ENCODE measurements at regions not wholly inside any gene's neighbourhood (a gene's known extent, or its start where the extent isn't known, plus 50 kb on each side); places are given as distances from the start of the nearest gene placed in this dataset.

DNA sequence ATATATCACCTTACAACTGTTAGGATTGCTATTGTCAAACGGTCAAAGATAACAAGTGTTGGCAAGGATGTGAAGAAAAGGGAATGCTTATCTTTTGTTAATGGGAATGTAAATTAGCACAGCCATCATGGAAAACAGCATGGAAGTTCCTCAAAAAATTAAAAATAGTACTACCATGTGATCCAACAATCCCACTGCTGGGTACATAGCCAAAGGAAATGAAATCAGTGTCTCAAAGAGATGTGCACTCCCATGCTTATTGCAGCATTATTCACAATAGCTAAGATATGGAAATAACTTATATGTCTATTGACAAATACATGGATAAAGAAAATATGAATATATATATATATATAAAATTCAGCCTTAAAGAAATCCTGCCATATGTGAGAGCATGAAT, 274.6 kb downstream of the EDEM1 start:
- ATAC-seq (no peak), DNase-seq (no peak)
- Mint-ChIP-seq H3K4me3 (no peak overlapping the region), H3K27me3 (peaks cover 3% of the 10 kb centered on the region), H3K36me3 (no peaks in the 10 kb centered on the region), H3K4me1 (no peaks in the 10 kb centered on the region), H3K27ac (no peak overlapping the region), H3K9me3 (ENCODE audit: low read depth) (no peaks in the 10 kb centered on the region)
- CTCF ChIA-PET: no interaction called here

DNA sequence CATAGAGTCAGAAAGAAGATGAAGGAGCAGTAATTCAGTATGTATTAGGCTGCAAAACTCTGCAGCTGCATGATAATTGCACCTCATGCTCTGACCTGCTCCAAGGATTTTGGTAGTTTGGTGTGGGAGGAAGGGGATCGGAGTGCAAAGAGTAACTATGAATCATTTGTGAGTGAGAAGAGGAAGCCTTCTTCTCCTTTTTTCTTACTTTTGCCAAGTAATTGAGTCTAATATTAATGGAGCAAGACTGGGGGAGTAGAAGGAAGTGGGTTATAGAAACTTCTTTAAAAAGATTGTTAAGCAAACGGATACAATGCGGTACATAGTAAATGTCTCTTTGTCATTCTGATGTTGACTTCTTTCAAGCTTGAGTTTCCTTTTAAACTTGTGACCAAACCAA, 276.5 kb downstream of the EDEM1 start:
- ATAC-seq: no peak
- no peaks in the 10 kb centered on the region for H3K4me1 Mint-ChIP-seq
- no peak overlapping the region for H3K27ac Mint-ChIP-seq
- H3K27me3 Mint-ChIP-seq: peaks cover 3% of the 10 kb centered on the region
- no peak overlapping the region for H3K4me3 Mint-ChIP-seq
- H3K36me3 Mint-ChIP-seq: no peaks in the 10 kb centered on the region
- CTCF ChIA-PET: no interaction called here
- DNase-seq: no peak
- H3K9me3 Mint-ChIP-seq (ENCODE audit: low read depth): no peaks in the 10 kb centered on the region

DNA sequence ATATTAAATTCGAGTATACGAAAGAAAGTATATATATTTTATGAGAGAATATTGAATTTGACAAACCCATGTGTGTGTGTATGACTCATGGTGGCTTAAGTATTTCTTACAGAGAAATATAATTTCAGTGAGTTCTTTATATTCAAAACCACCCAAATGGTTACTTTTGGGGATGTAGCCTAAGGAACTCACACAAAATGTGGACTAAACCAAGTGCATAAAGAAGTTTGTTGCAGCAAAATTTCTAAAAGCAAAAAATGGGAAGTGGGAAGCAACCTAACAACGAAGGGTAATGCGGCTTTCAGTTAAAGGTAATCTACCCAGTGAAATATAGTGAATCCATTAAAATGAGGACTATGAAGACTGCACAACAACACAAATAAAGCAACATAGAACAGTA, 277.1 kb downstream of the EDEM1 start:
- H3K27ac Mint-ChIP-seq: no peak overlapping the region
- H3K4me1 Mint-ChIP-seq: no peaks in the 10 kb centered on the region
- peaks cover 3% of the 10 kb centered on the region for H3K27me3 Mint-ChIP-seq
- ATAC-seq (no peak), DNase-seq (no peak)
- no peak overlapping the region for H3K4me3 Mint-ChIP-seq
- no peaks in the 10 kb centered on the region for H3K9me3 Mint-ChIP-seq (ENCODE audit: low read depth)
- CTCF ChIA-PET: no interaction called here
- no peaks in the 10 kb centered on the region for H3K36me3 Mint-ChIP-seq

DNA sequence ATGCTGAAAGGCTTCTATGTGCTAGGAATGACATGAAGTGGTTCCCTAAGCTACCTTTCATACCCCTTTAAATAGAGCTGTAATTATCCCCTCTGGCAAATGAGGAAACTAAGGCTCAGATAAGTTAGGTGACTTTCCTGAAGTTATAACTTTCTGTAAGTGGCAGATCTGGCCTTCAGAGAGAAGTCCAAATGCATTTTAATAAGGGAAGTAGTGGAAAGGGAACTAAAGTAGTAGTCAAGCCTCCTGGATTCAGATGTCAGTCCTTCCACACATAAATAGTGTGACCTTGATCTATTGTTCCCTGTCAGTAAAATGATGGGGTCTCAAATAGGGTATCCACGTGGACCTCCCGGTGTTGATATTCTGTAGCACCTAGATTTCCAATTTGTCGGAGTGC, 277.7 kb downstream of the EDEM1 start:
- no peak for DNase-seq
- H3K4me3 Mint-ChIP-seq: no peak overlapping the region
- no peaks in the 10 kb centered on the region for H3K9me3 Mint-ChIP-seq (ENCODE audit: low read depth)
- H3K27me3 Mint-ChIP-seq: peaks cover 3% of the 10 kb centered on the region
- H3K27ac Mint-ChIP-seq: no peak overlapping the region
- CTCF ChIA-PET: no interaction called here
- no peak for ATAC-seq
- no peaks in the 10 kb centered on the region for H3K4me1 Mint-ChIP-seq
- H3K36me3 Mint-ChIP-seq: no peaks in the 10 kb centered on the region

- CTCF ChIA-PET: no interaction called here
- no peaks in the 10 kb centered on the region for H3K4me1 Mint-ChIP-seq
- no peaks in the 10 kb centered on the region for H3K36me3 Mint-ChIP-seq
- no peak overlapping the region for H3K27ac Mint-ChIP-seq
- H3K27me3 Mint-ChIP-seq: peaks cover 3% of the 10 kb centered on the region
- no peaks in the 10 kb centered on the region for H3K9me3 Mint-ChIP-seq (ENCODE audit: low read depth)
- no peak for DNase-seq
- ATAC-seq: no peak
- H3K4me3 Mint-ChIP-seq: no peak overlapping the region
These were observed 278.6 kb downstream of the EDEM1 start for GRCh38 chr3:5466065-5466464.

- Mint-ChIP-seq H3K4me1 (no peaks in the 10 kb centered on the region), H3K27ac (no peak overlapping the region), H3K4me3 (no peak overlapping the region), H3K9me3 (ENCODE audit: low read depth) (no peaks in the 10 kb centered on the region), H3K36me3 (no peaks in the 10 kb centered on the region), H3K27me3 (peaks cover 3% of the 10 kb centered on the region)
- CTCF ChIA-PET: no interaction called here
- ATAC-seq (no peak), DNase-seq (no peak)
These were observed 279.2 kb downstream of the EDEM1 start for GRCh38 chr3:5466717-5467116.

GRCh38 chr3:5473471-5473870, 286.0 kb downstream of the EDEM1 start:
- Mint-ChIP-seq H3K4me3 (no peak overlapping the region), H3K4me1 (no peaks in the 10 kb centered on the region), H3K27me3 (no peaks in the 10 kb centered on the region), H3K27ac (no peak overlapping the region), H3K9me3 (ENCODE audit: low read depth) (no peaks in the 10 kb centered on the region), H3K36me3 (no peaks in the 10 kb centered on the region)
- DNase-seq (no peak), ATAC-seq (no peak)
- CTCF ChIA-PET: no interaction called here

DNA sequence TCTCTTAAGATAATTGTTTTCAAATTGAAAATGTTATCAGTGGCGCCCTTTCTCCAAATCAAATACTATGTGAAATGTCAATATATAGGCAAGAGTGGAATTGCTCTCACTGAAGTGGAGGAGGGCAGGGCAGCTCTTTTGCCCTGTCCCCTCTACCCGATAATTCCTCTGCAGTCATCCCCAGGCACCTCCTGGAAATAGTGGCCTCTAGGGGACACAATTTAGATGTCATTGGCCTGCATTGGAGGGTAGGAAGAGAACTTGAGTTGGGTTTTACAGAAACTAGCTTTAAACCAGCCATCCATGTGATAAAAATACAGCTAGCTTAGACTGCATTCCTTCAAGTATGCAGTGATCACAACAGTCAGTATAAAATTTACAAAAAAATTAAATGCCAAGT, 288.9 kb downstream of the EDEM1 start:
- no peaks in the 10 kb centered on the region for H3K27me3 Mint-ChIP-seq
- H3K4me1 Mint-ChIP-seq: no peaks in the 10 kb centered on the region
- CTCF ChIA-PET: no interaction called here
- H3K27ac Mint-ChIP-seq: no peak overlapping the region
- H3K36me3 Mint-ChIP-seq: no peaks in the 10 kb centered on the region
- no peak for ATAC-seq
- H3K4me3 Mint-ChIP-seq: no peak overlapping the region
- H3K9me3 Mint-ChIP-seq (ENCODE audit: low read depth): no peaks in the 10 kb centered on the region
- DNase-seq: no peak

DNA sequence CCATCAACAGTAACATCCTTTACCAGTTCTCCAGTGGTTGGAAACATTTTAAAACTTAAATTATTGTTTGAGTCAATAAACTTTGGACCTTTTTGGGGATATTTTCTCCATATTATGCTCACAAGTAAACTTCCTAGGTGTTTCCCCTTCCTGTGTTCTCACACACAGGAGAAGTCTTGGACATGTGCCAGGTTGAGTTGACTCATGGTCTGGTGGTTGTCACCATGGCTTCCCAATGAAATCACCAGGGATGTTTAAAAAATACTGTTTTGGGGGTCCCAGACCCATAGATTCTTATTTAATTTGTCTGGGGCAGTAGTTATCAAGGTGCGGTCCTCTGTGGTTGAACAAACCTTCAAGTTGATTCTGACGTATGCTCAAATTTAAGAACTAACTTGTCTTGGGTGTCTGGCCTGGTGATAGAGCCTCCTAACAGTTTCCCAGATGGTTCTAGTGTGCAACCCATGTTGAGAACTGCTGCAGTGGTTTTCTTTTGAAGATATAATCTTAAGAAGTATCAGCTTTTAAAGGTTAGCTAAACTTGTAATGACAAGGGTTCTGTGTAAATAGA, 291.8 kb downstream of the EDEM1 start:
- Mint-ChIP-seq H3K9me3 (ENCODE audit: low read depth) (no peaks in the 10 kb centered on the region), H3K4me1 (no peaks in the 10 kb centered on the region), H3K4me3 (no peak overlapping the region), H3K27me3 (no peaks in the 10 kb centered on the region), H3K27ac (no peak overlapping the region), H3K36me3 (no peaks in the 10 kb centered on the region)
- no peak for ATAC-seq
- no peak for DNase-seq
- CTCF ChIA-PET: no interaction called here

DNA sequence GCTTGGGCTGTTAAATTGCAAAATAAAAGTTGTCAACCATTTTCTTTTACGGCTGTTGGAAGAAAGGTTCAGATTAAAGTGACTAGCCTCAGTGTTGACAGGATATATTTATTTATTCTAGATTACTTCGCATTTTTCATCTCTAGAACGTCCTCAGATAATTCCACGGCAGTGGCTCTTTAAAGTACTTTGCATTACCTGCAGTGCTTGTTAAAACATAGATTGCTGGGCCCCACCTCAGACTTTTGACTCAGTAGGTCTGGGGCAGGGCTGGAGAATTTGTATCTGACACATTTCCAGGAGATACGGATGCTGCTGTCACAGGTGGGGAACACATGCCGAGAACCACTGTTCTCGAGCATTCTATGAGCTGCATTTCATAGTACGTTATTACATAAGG, 292.7 kb downstream of the EDEM1 start:
- ATAC-seq (no peak), DNase-seq (no peak)
- Mint-ChIP-seq H3K27ac (no peak overlapping the region), H3K4me1 (no peaks in the 10 kb centered on the region), H3K4me3 (no peak overlapping the region), H3K36me3 (no peaks in the 10 kb centered on the region), H3K27me3 (no peaks in the 10 kb centered on the region), H3K9me3 (ENCODE audit: low read depth) (no peaks in the 10 kb centered on the region)
- CTCF ChIA-PET: no interaction called here

GRCh38 chr3:5485427-5485826, 297.9 kb downstream of the EDEM1 start:
- no peak for DNase-seq
- Mint-ChIP-seq H3K4me1 (no peaks in the 10 kb centered on the region), H3K27ac (no peak overlapping the region), H3K4me3 (no peak overlapping the region), H3K9me3 (ENCODE audit: low read depth) (no peaks in the 10 kb centered on the region), H3K36me3 (no peaks in the 10 kb centered on the region), H3K27me3 (no peaks in the 10 kb centered on the region)
- CTCF ChIA-PET: no interaction called here
- ATAC-seq: no peak

DNA sequence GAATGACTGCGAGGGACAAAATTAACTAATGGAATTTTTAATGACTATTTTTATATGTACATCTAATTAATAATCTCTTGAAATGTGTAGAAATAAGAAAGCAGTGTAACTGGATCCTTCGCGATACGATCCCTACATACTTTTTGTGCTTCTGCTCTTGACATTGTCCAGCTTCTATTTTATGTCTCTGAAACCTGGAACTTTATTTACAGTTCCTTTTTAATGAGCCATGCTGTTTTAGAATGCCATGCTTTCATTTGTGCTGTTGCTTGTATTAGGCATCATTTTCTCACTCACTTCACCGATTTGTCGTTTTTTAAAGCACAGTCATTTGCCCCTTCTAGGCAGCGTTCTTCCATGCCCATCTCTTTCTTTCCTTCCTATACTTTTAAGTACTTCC, 301.3 kb downstream of the EDEM1 start:
- ATAC-seq (no peak), DNase-seq (no peak)
- Mint-ChIP-seq H3K4me1 (no peaks in the 10 kb centered on the region), H3K4me3 (no peak overlapping the region), H3K27me3 (no peaks in the 10 kb centered on the region), H3K9me3 (ENCODE audit: low read depth) (no peaks in the 10 kb centered on the region), H3K36me3 (no peaks in the 10 kb centered on the region), H3K27ac (no peak overlapping the region)
- CTCF ChIA-PET: no interaction called here

DNA sequence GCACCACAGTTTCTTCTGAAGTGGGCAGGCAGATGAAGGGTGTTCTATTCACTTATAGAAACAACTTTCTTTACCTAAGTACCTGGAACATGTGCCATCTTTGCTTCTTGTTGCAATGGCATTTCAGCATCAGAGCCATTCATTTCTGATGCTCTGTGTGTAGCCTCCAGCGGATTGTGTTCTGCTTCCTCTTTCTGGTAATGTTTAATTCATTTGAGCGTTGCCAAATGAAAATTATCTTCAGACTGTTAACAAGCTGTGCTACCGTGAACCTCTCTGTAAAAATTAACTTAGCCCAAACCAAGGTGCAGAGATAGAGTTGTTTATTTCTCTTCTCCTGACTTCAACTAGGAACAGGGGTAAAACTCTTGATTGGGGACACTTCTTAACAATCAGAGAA, 302.0 kb downstream of the EDEM1 start:
- CTCF ChIA-PET: no interaction called here
- H3K36me3 Mint-ChIP-seq: no peaks in the 10 kb centered on the region
- H3K4me3 Mint-ChIP-seq: no peak overlapping the region
- ATAC-seq (no peak), DNase-seq (no peak)
- H3K27ac Mint-ChIP-seq: no peak overlapping the region
- no peaks in the 10 kb centered on the region for H3K27me3 Mint-ChIP-seq
- no peaks in the 10 kb centered on the region for H3K4me1 Mint-ChIP-seq
- no peaks in the 10 kb centered on the region for H3K9me3 Mint-ChIP-seq (ENCODE audit: low read depth)

- CTCF ChIA-PET: no interaction called here
- no peak for ATAC-seq
- H3K27ac Mint-ChIP-seq: no peak overlapping the region
These were observed 307.5 kb downstream of the EDEM1 start for GRCh38 chr3:5494905-5495519.

GRCh38 chr3:5497497-5497896, 310.0 kb downstream of the EDEM1 start:
- ATAC-seq (no peak), DNase-seq (no peak)
- Mint-ChIP-seq H3K9me3 (ENCODE audit: low read depth) (peaks cover 3% of the 10 kb centered on the region), H3K27ac (no peak overlapping the region), H3K4me3 (no peak overlapping the region), H3K36me3 (peaks cover 2% of the 10 kb centered on the region), H3K27me3 (no peaks in the 10 kb centered on the region), H3K4me1 (peaks cover 4% of the 10 kb centered on the region)
- CTCF ChIA-PET: no interaction called here

More at GRCh38 chr3:5494905-5495519, 307.5 kb downstream of the EDEM1 start:
- peaks cover 3% of the 10 kb centered on the region for H3K9me3 Mint-ChIP-seq (ENCODE audit: low read depth)
- peaks cover 4% of the 10 kb centered on the region for H3K4me1 Mint-ChIP-seq
- peaks cover 2% of the 10 kb centered on the region for H3K36me3 Mint-ChIP-seq
- no peaks in the 10 kb centered on the region for H3K27me3 Mint-ChIP-seq
- H3K4me3 Mint-ChIP-seq: no peak overlapping the region
- no peak for DNase-seq

All from activated CD8-positive, alpha-beta memory T cell treated with anti-CD3 and anti-CD28 coated beads, Interleukin-2, amount 10 ng/mL, durations not matched to agents 7 days and 5 days (primary cell).